HL-60/S4 treated with retinoic acid at 250 ng/mL for 4 days and 3 days (cell line): ENCODE measurements at regions not wholly inside any gene's neighbourhood (a gene's known extent, or its start where the extent isn't known, plus 50 kb on each side); places are given as distances from the start of the nearest gene placed in this dataset.

Experiments used
- in situ Hi-C: fragments of 300-500 bp; cut with MboI; formaldehyde crosslinking; loops from 2 replicates; pipeline ENCODE4 v1.7.0; 2022; ENCODE audit warnings: low sequenced_read_pairs

- in situ Hi-C loops, result no loop called here
These were observed 52.3 kb downstream of the PLEKHG1 start for GRCh38 chr6:150651808-150652470.

GRCh38 chr6:150652848-150653613 is 53.3 kb downstream of the PLEKHG1 start:
- in situ Hi-C loops, result no loop called here

- in situ Hi-C loops, result no loop called here
These were observed 54.9 kb downstream of the PLEKHG1 start for GRCh38 chr6:150654608-150655007.

- in situ Hi-C loops, result no loop called here
These were observed 56.5 kb downstream of the PLEKHG1 start for GRCh38 chr6:150656156-150656555.

GRCh38 chr6:150658421-150658820 is 58.7 kb downstream of the PLEKHG1 start:
- in situ Hi-C loops, result no loop called here

- in situ Hi-C loops, result no loop called here
These were observed 59.5 kb downstream of the PLEKHG1 start for GRCh38 chr6:150659046-150659763.

GRCh38 chr6:150661216-150662007 is 61.7 kb downstream of the PLEKHG1 start:
- in situ Hi-C loops, result no loop called here

GRCh38 chr6:150662814-150663213 is 63.1 kb downstream of the PLEKHG1 start:
- in situ Hi-C loops, result no loop called here

- in situ Hi-C loops, result no loop called here
These were observed 64.4 kb downstream of the PLEKHG1 start for GRCh38 chr6:150664091-150664490.

- in situ Hi-C loops, result no loop called here
These were observed 66.4 kb downstream of the PLEKHG1 start for GRCh38 chr6:150666071-150666470.

- in situ Hi-C loops, result no loop called here
These were observed 67.7 kb downstream of the PLEKHG1 start for GRCh38 chr6:150667359-150667758.

- in situ Hi-C loops, result no loop called here
These were observed 68.5 kb downstream of the PLEKHG1 start for GRCh38 chr6:150667977-150668716.

GRCh38 chr6:150668900-150669302 is 69.2 kb downstream of the PLEKHG1 start:
- in situ Hi-C loops, result no loop called here

GRCh38 chr6:150670311-150670710 is 70.6 kb downstream of the PLEKHG1 start:
- in situ Hi-C loops, result no loop called here

- in situ Hi-C loops, result no loop called here
These were observed 73.1 kb downstream of the PLEKHG1 start for GRCh38 chr6:150672800-150673199.

GRCh38 chr6:150673720-150674346 is 74.1 kb downstream of the PLEKHG1 start:
- in situ Hi-C loops, result no loop called here

- in situ Hi-C loops, result no loop called here
These were observed 76.7 kb downstream of the PLEKHG1 start for GRCh38 chr6:150676344-150676743.

GRCh38 chr6:150676772-150677171 is 77.1 kb downstream of the PLEKHG1 start:
- in situ Hi-C loops, result no loop called here

GRCh38 chr6:150680510-150680909 is 80.8 kb downstream of the PLEKHG1 start:
- in situ Hi-C loops, result no loop called here
